GM18951 (cell line): ENCODE measurements at regions not wholly inside any gene's neighbourhood (a gene's known extent, or its start where the extent isn't known, plus 50 kb on each side); places are given as distances from the start of the nearest gene placed in this dataset.

ENCODE experiments used
- POLR2A ChIP-seq: IDR thresholded peaks from 4 replicates; pipeline ENCODE4 v1.6.1; 2011; ENCODE audit warnings: mild to moderate bottlenecking; ENCODE audit not compliant: insufficient read length, insufficient read depth; ENCODE audit errors: extremely low read depth
- in situ Hi-C: fragments of 300-500 bp; cut with MboI; formaldehyde crosslinking; loops from one replicate; pipeline ENCODE4 v1.12.0; 2022; ENCODE audit warnings: low sequenced_read_pairs, mixed read lengths, inconsistent platforms; ENCODE audit not compliant: unreplicated experiment

- TF ChIP-seq POLR2A: no peak
- in situ Hi-C loops: no loop called here
These were observed 513.6 kb downstream of the HTR7 start for GRCh38 chr10:90344226-90344625.

- in situ Hi-C loops: no loop called here
- TF ChIP-seq POLR2A: no peak
These were observed 510.6 kb downstream of the HTR7 start for GRCh38 chr10:90347239-90347638.

DNA sequence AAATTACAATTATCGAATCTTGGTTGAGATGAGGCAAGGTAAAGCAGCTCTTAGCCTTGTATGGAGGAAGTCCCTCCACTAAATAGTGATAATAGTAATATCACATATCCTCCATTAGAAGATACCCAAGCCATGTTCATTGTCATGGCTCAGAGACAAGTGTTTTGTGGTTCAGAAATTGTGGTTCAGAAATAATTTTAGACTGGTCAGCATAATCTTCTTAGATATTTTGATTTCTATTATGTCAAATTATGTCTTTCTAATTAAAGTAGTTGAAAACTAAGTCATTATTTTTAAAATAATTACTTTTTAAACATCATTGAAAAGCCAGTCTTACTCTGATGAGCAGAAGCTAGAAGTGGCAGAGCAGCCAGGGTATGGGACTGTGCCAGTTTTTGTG is 507.7 kb downstream of the HTR7 start:
- no peak for TF ChIP-seq POLR2A
- in situ Hi-C loops: no loop called here

DNA sequence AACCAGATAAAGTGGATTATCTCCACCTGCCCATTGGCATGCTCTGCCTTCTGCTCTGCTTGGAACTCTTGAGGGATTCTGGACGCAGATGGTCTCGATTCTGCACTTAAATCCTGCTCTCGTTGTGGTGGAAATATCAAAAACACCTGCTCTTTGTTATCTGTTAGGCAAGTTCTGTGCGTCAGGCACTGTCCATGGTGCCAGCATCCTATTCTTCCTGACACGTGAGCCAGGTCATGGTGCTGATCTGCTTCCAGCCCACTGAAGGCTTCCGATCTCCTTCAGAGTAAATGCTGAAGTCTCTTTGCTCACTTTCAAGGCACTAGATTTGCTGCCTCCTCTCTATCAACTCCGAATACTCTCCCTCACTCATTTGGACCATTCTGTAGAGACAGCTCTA is 505.6 kb downstream of the HTR7 start:
- in situ Hi-C loops: no loop called here

GRCh38 chr10:90354914-90355313 is 502.9 kb downstream of the HTR7 start:
- in situ Hi-C loops: no loop called here
- no peak for TF ChIP-seq POLR2A

More for the DNA sequence above, 505.6 kb downstream of the HTR7 start:
- TF ChIP-seq POLR2A: no peak

- in situ Hi-C loops: no loop called here
- TF ChIP-seq POLR2A: no peak
These were observed 493.9 kb downstream of the HTR7 start for GRCh38 chr10:90363799-90364483.

DNA sequence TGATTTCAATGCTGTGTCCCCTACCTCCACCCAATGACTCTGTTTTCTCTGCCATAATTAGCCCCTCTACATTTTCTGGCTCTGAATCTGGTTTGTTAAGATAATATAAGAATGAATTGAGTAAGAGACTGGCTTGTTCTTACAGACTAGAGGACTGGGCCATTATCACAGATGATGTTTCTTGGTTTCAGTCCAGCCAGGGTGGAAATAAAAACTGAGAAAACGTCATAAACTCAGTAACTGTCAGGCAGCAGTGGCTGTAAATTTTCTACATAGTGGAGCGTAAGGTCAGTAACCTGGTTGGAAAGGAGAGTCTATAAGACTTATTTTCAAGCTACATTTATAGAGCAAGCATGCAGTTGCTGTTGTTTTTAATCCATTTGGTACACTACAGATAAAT is 485.4 kb downstream of the HTR7 start:
- in situ Hi-C loops: no loop called here
- TF ChIP-seq POLR2A: no peak

- no peak for TF ChIP-seq POLR2A
- in situ Hi-C loops: no loop called here
These were observed 483.9 kb downstream of the HTR7 start for GRCh38 chr10:90373911-90374310.

DNA sequence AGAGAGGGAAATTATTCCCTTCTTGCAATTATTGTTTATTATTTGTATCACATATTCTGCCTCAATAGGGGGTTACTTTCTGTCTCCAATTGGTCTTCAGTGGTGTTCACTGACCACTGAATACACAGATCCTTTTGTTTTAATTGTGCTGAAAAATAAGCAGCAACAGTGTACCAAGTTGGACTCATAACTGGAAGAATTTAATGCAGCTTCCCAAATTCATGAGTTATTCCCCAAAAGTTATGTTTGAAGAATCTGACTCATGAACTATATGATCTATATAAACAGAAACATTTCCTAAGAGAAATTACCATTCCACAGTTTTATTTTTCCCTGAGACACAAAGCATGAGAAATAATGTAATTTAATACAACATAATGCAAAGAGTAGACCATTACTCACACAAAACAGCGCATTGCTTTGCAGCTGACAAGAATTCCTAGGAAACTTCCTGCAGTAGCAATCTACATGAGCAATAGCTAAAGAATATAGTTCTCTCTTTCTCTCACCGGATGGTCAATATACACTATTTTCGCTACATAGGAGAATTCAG is 479.2 kb downstream of the HTR7 start:
- TF ChIP-seq POLR2A: no peak
- in situ Hi-C loops: no loop called here

- TF ChIP-seq POLR2A: no peak
- in situ Hi-C loops: no loop called here
These were observed 476.4 kb downstream of the HTR7 start for GRCh38 chr10:90381468-90381867.

DNA sequence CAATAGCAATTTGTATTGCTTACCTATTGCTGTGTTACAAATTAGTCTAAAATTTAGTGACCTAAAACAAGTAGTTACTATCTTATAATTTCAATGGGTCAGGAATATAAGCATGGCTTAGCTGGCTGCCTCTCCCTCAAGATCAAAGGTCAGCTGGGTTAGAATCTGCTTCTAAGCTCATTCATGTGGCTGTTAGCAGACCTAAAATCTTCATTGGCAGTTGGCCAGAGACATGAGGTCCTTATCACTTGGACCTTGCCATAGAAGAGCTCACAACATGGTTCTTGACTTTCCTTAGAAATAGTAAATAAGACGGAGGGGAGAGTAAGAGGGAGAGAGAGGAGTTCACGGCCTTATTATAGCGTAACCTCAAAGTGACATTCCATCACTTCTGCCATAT is 468.0 kb downstream of the HTR7 start:
- no peak for TF ChIP-seq POLR2A
- in situ Hi-C loops: no loop called here

- no peak for TF ChIP-seq POLR2A
- in situ Hi-C loops: no loop called here
These were observed 463.5 kb downstream of the HTR7 start for GRCh38 chr10:90394311-90394710.

DNA sequence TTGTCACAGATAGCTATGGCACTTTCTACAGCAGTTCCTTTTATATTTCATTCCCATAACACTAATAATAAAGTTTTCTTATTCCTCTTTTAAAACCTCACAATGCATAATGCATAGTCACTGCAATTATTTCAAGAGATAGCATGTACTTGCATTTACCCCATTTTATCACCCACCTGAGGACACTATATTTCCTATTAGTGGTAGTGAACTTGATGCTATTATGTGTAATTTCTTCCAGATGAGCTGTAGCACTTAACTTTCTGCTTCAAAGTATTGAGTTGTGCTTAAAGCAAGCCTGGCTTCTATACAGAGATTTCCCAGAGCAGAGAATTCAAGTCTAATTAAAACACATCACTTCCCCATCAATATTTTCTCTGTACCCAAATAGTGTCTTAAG is 461.1 kb downstream of the HTR7 start:
- in situ Hi-C loops: no loop called here
- TF ChIP-seq POLR2A: no peak

DNA sequence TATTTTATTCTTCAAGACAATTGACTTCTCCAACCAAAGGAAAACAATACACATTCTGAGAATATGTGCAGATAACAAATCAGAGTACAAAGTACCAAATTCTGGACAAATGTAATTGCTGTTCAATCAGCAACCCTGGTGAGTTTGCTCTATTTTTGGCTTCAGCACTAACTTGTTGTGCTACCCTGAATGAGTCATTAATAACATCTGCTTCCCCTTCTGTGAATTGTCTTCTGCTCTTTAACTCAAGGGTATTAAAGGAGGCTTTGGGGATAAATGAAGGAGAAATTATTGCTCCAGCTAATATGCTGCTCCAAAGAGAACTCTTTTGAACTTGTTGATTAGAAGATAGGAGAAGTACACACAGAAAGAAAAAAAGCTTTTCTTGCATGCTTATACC is 459.3 kb downstream of the HTR7 start:
- in situ Hi-C loops: no loop called here
- TF ChIP-seq POLR2A: no peak
